IPS DF 6.9 (cell line): ENCODE measurements at regions not wholly inside any gene's neighbourhood (a gene's known extent, or its start where the extent isn't known, plus 50 kb on each side); places are given as distances from the start of the nearest gene placed in this dataset.

Experiments used
- DNase-seq: peaks from one replicate; pipeline ENCODE4 v3.0.0-alpha.2; 2013; ENCODE audit warnings: low read depth, low spot score
- H3K27ac ChIP-seq: one replicate; pipeline ENCODE4 v1.5.1; 2013; ENCODE audit warnings: low read length, control low read depth
- H3K27me3 ChIP-seq: 2 replicates; pipeline ENCODE4 v1.6.1; 2013; ENCODE audit warnings: mild to moderate bottlenecking, low read length; ENCODE audit not compliant: control insufficient read depth, insufficient read depth
- H3K36me3 ChIP-seq: 2 replicates; pipeline ENCODE4 v1.6.1; 2013; ENCODE audit warnings: low read length; ENCODE audit not compliant: control insufficient read depth, insufficient read depth
- H3K4me1 ChIP-seq: 2 replicates; pipeline ENCODE4 v1.6.1; 2013; ENCODE audit warnings: low read length; ENCODE audit not compliant: control insufficient read depth, insufficient read depth
- H3K4me3 ChIP-seq: 2 replicates; pipeline ENCODE4 v1.5.1; 2013; ENCODE audit warnings: mild to moderate bottlenecking, low read length
- H3K9me3 ChIP-seq: 2 replicates; pipeline ENCODE4 v1.6.1; 2013; ENCODE audit warnings: low read length, inconsistent platforms; ENCODE audit not compliant: control insufficient read depth, insufficient read depth
- WGBS: extraction: QIAGEN DNeasy Blood & Tissue Kit; methylation state at CpG from one replicate; pipeline ENCODE4 v1.1.7; 2013; ENCODE audit warnings: mixed read lengths, missing lambda C conversion rate; ENCODE audit not compliant: insufficient read length, insufficient coverage; 5-methylcytosine and 5-hydroxymethylcytosine counted together

DNA sequence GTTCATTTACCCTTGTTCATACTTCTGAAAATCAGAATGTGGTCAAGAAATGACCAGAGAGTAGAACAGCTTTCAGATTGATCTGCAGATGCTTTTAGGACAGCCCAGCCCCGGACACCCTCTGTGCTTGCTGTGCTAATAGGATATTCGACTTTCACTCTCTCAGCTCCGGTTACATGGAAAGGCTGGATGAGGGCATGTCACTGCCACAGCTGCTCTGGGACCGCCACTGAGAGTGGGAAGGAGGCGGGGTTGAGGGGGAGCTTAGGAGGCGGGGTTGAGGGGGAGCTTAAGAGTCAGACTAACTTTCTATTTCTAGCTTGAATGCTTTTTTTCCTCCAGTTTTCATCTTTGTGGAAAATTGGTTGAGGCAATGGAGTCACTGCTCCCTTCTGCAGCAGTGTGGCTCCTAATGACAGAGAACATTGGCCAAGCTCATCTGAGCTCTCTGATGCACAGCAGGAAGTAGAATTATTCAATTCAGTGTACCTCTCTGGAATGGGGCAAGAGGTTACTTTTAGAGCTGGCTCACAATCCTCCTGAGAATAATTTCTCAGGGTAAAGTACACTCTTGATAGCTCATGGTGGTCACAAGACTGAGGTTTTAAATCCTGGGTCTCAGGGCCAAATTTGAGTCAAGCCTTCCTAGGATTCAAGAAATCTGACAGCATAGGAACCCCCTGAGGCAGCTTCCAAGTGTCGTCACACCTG lies 74.6 kb upstream of the NPAS1 start:
- no peaks in the 10 kb centered on the region for H3K9me3 ChIP-seq
- WGBS: no CpG with 5 or more reads among the region's 7 CpGs
- H3K4me1 ChIP-seq: 0 out of 2 replicates have a peak, but pooled peaks cover 2% of the 10 kb centered on the region
- H3K4me3 ChIP-seq: no peak overlapping the region
- H3K27ac ChIP-seq: no peak overlapping the region
- no peaks in the 10 kb centered on the region for H3K36me3 ChIP-seq
- no peaks in the 10 kb centered on the region for H3K27me3 ChIP-seq
- DNase-seq: peak; percentile 16

DNA sequence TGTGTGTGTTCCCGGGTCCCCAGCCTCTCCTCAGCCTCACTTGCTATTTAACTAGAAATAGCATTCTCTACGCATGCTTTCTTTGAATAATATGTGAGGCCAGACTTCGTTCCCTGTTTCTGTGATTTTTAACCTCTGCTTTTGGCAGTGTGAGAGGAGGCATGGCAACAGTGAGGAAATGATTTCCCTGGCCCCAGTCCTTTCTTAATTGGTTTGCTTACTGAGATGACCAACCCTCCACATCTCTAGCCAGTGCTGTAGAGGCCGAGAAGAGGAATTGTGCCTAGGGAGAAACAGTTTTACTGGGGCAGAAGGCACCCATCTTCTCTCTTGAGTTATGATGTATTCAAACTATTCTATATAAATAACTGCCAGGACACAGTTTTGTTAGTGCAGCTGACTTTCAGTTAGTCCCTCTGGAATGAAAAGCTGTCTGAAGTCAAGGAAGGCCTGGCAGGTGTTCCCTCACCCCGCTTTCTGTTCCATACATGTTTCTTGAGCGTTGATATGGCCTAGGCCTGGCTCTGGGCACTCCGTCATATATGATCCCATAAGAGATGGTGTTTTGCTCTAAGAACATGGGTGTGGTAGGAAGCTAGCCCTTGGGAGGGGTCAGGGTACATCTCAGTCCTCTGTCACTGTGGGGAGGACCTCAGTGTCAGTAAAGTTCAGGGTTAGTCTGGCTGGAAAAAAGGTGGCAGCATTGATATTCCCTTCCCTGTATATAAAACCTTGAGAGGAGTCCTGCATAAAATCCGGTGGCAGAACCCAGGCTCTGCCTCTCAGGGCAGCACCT lies 73.7 kb upstream of the NPAS1 start:
- WGBS: no CpG with 5 or more reads among the region's 8 CpGs
- DNase-seq: no peak
- Histone ChIP-seq H3K27me3 (no peaks in the 10 kb centered on the region), H3K27ac (no peak overlapping the region), H3K4me3 (no peak overlapping the region), H3K4me1 (0 out of 2 replicates have a peak, but pooled peaks cover 2% of the 10 kb centered on the region), H3K36me3 (no peaks in the 10 kb centered on the region), H3K9me3 (no peaks in the 10 kb centered on the region)

DNA sequence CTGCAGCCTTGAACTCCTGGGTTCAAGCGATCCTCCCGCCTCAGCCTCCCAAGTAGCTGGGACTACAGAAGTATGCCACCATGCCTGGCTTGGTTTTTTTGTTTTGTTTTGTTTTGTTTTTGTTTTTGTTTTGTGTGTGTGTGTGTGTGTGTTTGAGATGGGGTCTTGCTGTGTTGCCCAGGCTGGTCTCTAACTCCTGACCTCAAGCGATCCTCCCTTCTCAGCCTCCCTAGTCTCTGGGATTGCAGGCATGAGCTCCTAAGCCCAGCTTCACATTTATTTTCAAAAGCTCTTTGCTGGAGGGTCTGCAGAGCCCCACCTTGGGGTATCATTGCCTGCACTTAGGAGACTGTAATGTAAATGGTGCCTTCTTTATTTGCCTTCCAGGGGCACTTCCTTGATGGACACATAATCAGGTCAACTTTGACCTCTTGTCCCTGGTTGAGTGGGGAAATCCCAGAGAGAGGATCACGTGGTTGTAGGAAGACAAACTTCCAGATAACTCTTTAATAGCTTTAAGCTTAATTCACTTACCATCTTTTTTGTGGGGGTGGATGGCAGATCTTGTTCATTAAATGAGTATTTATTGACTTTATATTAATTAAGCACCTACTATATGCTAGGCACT lies 72.9 kb upstream of the NPAS1 start:
- Histone ChIP-seq H3K4me1 (0 out of 2 replicates have a peak, but pooled peaks cover 2% of the 10 kb centered on the region), H3K4me3 (no peak overlapping the region), H3K36me3 (no peaks in the 10 kb centered on the region), H3K27ac (no peak overlapping the region), H3K9me3 (no peaks in the 10 kb centered on the region), H3K27me3 (no peaks in the 10 kb centered on the region)
- no peak for DNase-seq
- WGBS: no CpG with 5 or more reads among the region's 4 CpGs

DNA sequence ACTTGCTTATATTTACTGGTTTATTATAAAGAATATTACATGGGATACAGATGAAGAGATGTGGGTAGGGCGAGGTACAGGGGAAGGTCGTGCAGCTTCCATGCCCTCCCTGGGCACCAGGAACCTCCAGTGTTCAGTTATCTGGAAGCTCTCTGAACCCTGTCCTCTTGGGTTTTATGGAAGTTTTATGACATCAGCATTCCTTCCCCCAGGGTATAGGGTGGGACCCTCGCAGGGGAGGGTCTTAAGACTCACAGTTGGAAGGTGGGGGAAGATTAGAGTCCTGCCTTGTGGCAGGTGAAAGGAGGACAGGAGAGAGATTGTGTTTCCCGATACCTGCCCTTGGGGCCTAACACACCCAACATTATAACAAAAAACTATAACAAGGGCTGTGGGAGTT lies 71.8 kb upstream of the NPAS1 start:
- Histone ChIP-seq H3K4me3 (no peak overlapping the region), H3K36me3 (no peaks in the 10 kb centered on the region), H3K27ac (no peak overlapping the region), H3K4me1 (0 out of 2 replicates have a peak, but pooled peaks cover 2% of the 10 kb centered on the region), H3K9me3 (no peaks in the 10 kb centered on the region), H3K27me3 (no peaks in the 10 kb centered on the region)
- WGBS: no CpG with 5 or more reads among the region's 4 CpGs
- DNase-seq: no peak

DNA sequence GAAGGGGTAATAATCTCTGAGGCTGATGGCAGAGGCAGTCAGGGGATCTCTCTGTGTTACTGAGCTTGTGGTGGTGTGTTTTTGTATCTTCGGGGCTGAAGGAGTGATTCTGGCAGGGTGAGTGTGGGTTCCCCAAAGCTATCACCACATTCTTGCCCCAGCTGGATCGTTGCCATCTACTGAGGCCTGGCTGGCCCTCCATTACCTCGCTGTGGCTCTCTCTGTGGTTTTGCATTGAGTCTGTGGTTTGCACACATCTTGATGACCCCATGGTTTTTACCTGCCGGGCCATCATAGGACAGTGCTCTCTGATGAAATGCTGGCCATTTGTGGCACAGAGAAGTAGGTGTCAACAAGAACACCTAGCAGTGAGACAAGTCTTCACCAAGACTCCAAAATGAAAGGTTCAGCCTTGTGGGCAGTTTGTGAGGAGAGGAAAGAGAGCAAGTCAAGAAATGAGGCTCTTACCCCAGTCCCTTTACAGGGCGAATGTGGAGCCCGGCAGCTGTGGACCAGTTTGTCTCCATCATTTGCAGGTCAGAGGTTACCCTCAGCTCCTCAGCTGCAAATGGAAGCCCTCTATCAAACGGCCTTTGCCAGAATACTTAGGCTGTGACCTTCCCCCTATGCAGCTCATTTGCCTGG lies 69.0 kb upstream of the NPAS1 start:
- H3K36me3 ChIP-seq: no peaks in the 10 kb centered on the region
- H3K4me1 ChIP-seq: 0 out of 2 replicates have a peak, but pooled peaks cover 2% of the 10 kb centered on the region
- H3K27me3 ChIP-seq: no peaks in the 10 kb centered on the region
- H3K4me3 ChIP-seq: no peak overlapping the region
- WGBS: no CpG with 5 or more reads among the region's 7 CpGs
- H3K27ac ChIP-seq: no peak overlapping the region
- H3K9me3 ChIP-seq: no peaks in the 10 kb centered on the region
- DNase-seq: no peak

DNA sequence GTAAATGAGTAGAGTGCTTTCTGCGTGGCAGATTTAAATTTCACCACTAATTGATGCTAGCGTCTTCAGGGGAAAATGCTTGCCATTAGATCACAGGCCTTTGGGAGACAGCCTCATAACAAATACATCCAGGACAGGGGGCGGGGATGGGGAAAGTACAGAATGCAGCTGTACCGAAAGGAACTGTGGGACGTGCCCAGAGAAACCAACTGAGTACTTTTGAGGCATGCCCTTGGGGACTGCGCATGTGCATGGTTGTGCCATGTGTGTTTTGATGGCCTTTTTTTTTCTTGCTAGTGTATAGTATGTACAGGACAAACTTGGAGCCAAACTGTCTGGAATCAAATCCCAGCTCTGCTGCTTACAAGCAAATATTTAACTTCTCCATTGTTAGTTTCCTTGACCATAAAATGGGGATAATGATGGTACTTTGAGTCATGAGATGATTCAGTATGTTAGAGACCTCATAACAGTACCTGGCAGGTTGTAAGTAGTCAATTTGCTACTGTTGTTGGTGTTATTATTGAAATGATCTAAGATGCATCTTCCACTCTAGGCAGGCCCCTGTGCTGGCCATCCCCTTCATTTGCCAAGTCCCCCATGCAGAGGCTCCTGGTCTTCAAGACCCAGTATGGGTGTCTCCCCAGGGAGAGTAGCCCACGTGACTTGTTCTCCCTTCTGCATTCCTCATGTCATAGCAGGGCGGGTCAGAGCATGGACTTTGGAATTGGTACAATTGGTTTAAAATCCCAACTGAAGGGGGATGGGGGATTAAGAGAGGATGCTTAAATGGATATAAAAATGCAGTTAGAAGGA lies 68.3 kb upstream of the NPAS1 start:
- no peak overlapping the region for H3K27ac ChIP-seq

DNA sequence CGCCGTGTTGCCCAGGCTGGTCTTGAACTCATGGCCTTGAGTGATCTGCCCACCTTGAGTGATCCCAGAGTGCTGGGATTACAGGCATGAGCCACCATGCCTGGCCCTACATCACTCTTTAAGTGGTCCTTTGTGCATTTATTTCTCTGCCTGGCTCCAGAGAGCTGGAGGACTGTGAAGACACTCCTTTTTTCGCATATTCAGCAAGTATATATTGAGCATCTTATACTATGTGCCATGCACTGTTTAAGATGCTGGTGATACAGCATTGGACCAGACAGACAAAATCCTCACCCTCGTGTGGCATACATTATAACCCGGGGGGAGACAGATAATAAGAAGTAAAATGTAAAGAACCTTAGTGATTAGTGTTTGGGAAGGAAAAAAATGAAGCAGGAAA lies 66.8 kb upstream of the NPAS1 start:
- WGBS: no CpG with 5 or more reads among the region's 5 CpGs
- no peak overlapping the region for H3K27ac ChIP-seq
- 0 out of 2 replicates have a peak, but pooled peaks cover 2% of the 10 kb centered on the region for H3K4me1 ChIP-seq
- H3K36me3 ChIP-seq: no peaks in the 10 kb centered on the region
- H3K4me3 ChIP-seq: no peak overlapping the region
- DNase-seq: no peak
- H3K27me3 ChIP-seq: no peaks in the 10 kb centered on the region
- no peaks in the 10 kb centered on the region for H3K9me3 ChIP-seq

More for the DNA sequence above, 68.3 kb upstream of the NPAS1 start:
- Histone ChIP-seq H3K9me3 (no peaks in the 10 kb centered on the region), H3K4me3 (no peak overlapping the region), H3K27me3 (no peaks in the 10 kb centered on the region), H3K36me3 (no peaks in the 10 kb centered on the region), H3K4me1 (0 out of 2 replicates have a peak, but pooled peaks cover 2% of the 10 kb centered on the region)
- no peak for DNase-seq
- WGBS: no CpG with 5 or more reads among the region's 8 CpGs

DNA sequence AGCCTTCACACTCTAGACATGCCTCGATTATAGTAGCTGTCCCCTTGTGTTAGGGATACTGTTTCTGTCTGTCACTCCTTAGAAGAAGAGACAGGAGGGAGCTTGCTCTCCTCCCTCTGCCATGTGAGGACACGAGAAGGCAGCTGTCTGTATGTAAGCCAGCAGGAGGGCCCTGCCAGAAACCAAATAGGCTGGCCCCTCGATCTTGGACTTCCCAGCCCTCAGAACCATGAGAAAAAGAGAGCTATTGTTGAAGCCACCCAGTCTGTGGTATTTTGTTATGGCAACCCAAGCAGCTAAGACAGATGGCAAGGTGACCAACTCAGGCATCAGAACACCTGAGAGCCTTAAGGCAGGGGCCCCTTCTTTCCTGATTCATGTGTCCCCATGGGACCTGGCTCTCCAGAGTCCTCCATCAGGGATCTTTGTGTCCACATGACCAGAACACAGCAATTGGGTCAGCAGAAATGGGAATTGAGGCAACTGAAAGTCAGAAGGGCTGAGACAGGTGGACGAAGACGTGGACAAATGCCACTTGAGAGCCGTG lies 65.6 kb upstream of the NPAS1 start:
- H3K36me3 ChIP-seq: no peaks in the 10 kb centered on the region
- H3K9me3 ChIP-seq: no peaks in the 10 kb centered on the region
- H3K4me3 ChIP-seq: no peak overlapping the region
- no CpG with 5 or more reads among the region's 6 CpGs for WGBS
- H3K27ac ChIP-seq: no peak overlapping the region
- no peak for DNase-seq
- H3K4me1 ChIP-seq: 0 out of 2 replicates have a peak, but pooled peaks cover 2% of the 10 kb centered on the region
- no peaks in the 10 kb centered on the region for H3K27me3 ChIP-seq

DNA sequence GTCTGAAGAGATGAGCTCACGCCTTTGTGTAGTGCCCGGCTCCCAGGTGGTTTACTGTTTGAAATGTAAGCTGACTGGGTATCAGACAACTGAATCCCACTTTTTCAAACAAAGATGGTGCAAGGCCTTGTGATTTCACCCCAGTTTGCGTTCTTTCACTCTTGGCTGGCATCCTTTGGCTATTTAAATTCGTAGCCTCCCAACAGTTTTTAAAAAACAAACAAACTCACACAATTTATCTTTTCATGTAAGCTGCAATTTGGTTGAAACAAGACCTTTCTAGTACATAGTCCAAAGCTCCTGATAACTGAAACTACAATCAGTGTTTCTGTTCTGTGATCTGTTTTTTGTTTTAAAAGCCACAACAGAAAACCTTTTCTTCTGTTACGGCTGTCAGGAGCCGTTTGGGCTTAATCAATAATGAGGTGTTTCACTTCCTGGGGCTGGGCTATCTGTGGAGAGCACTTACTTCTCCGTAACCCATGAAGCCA lies 65.1 kb upstream of the NPAS1 start:
- no CpG with 5 or more reads among the region's 7 CpGs for WGBS

More for the DNA sequence above, 65.1 kb upstream of the NPAS1 start:
- Histone ChIP-seq H3K27me3 (no peaks in the 10 kb centered on the region), H3K9me3 (no peaks in the 10 kb centered on the region), H3K4me1 (0 out of 2 replicates have a peak, but pooled peaks cover 2% of the 10 kb centered on the region), H3K27ac (no peak overlapping the region), H3K4me3 (no peak overlapping the region), H3K36me3 (no peaks in the 10 kb centered on the region)
- no peak for DNase-seq
